Smooth muscle cell (in vitro differentiated cells): ENCODE measurements at regions not wholly inside any gene's neighbourhood (a gene's known extent, or its start where the extent isn't known, plus 50 kb on each side); places are given as distances from the start of the nearest gene placed in this dataset.

ENCODE experiments used
- DNase-seq: peaks from one replicate; lab custom pipeline; 2025; ENCODE audit not compliant: unreplicated experiment; lab: John Stamatoyannopoulos, UW
- H2AFZ ChIP-seq: fragments of 200-600 bp; sonication (generic); 2 replicates; pipeline ENCODE4 v1.6.0; 2016; ENCODE audit warnings: antibody characterized with exemption, low read depth, mild to moderate bottlenecking
- H3F3A ChIP-seq: fragments of 200-600 bp; sonication (generic); 2 replicates; pipeline ENCODE4 v1.6.0; 2017; ENCODE audit warnings: antibody characterized with exemption, low read depth
- H3K27ac ChIP-seq: fragments of 200-600 bp; sonication (generic); 2 replicates; pipeline ENCODE4 v1.5.1; 2016; ENCODE audit warnings: low read depth, mild to moderate bottlenecking
- H3K27me3 ChIP-seq: fragments of 200-600 bp; sonication (generic); 2 replicates; pipeline ENCODE4 v1.6.1; 2016; ENCODE audit warnings: low read depth, mild to moderate bottlenecking
- H3K36me3 ChIP-seq: fragments of 200-600 bp; sonication (generic); 2 replicates; pipeline ENCODE4 v1.5.1; 2016; ENCODE audit warnings: low read depth
- H3K4me1 ChIP-seq: fragments of 200-600 bp; sonication (generic); 2 replicates; pipeline ENCODE4 v1.5.1; 2016; ENCODE audit warnings: low read depth
- H3K4me2 ChIP-seq: fragments of 200-600 bp; sonication (generic); 2 replicates; pipeline ENCODE4 v1.6.0; 2016; ENCODE audit warnings: mild to moderate bottlenecking
- H3K4me3 ChIP-seq: fragments of 200-600 bp; sonication (generic); 2 replicates; pipeline ENCODE4 v1.5.1; 2016; ENCODE audit warnings: mild to moderate bottlenecking
- H3K79me2 ChIP-seq: fragments of 200-600 bp; sonication (generic); 2 replicates; pipeline ENCODE4 v1.6.0; 2016; ENCODE audit warnings: low read depth, mild to moderate bottlenecking
- H3K9ac ChIP-seq: fragments of 200-600 bp; sonication (generic); 2 replicates; pipeline ENCODE4 v1.6.0; 2016; ENCODE audit warnings: low read depth
- H3K9me3 ChIP-seq: fragments of 200-600 bp; sonication (generic); replicated peaks from 2 replicates; pipeline ENCODE4 v1.5.1; 2016; ENCODE audit warnings: low read depth
- H4K20me1 ChIP-seq: fragments of 200-600 bp; sonication (generic); 2 replicates; pipeline ENCODE4 v1.6.0; 2016; ENCODE audit warnings: low read depth
- CTCF ChIP-seq: fragments of 200-600 bp; sonication (generic); IDR thresholded peaks from 2 replicates; pipeline ENCODE4 v1.5.1; 2017; ENCODE audit warnings: borderline replicate concordance, mild to moderate bottlenecking, antibody characterized with exemption; ENCODE audit not compliant: insufficient read depth, poor library complexity, severe bottlenecking
- WGBS: methylation state at CpG from one replicate; pipeline ENCODE4 v1.1.7; 2016; ENCODE audit warnings: low lambda C conversion rate; 5-methylcytosine and 5-hydroxymethylcytosine counted together

DNA sequence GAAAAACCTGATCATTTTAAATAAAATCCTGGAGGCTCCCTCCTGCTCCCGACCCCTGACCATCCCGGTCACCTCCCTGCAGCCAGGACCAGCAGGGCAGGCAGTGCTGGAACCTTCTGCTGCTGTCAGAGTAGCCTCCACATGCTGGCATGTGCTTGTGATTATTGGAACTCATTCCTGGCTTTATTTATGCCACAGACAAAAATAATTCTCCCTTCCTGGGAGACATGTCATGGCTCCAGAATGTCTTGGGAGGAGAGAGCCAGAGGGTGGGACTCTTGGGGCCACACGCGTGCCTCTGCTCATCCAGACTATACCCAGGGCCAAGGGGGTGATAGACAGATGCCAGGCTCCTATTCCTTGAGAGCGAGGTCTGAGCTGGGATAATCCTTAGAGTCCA lies 183.6 kb upstream of the RAB4A start:
- Histone ChIP-seq H3K9ac (no peak overlapping the region), H3K79me2 (no peaks in the 10 kb centered on the region), H3K4me3 (no peak overlapping the region), H3K27me3 (no peaks in the 10 kb centered on the region), H3K4me2 (no peak overlapping the region), H3K36me3 (no peaks in the 10 kb centered on the region), H4K20me1 (no peaks in the 10 kb centered on the region), H3K27ac (no peak overlapping the region), H3F3A (peaks cover under 1% of the 10 kb centered on the region), H3K4me1 (peaks cover 5% of the 10 kb centered on the region), H2AFZ (no peak overlapping the region), H3K9me3 (no peaks in the 10 kb centered on the region)
- no peak for TF ChIP-seq CTCF
- 97% methylated on average over 5 of the region's 5 CpGs for WGBS
- no peak for DNase-seq

GRCh38 chr1:229087906-229088305 lies 183.0 kb upstream of the RAB4A start:
- no peak overlapping the region for H3K27ac ChIP-seq
- DNase-seq = no peak
- WGBS = 96% methylated on average over 14 of the region's 14 CpGs
- no peaks in the 10 kb centered on the region for H4K20me1 ChIP-seq
- TF ChIP-seq CTCF = no peak
- no peak overlapping the region for H3K4me3 ChIP-seq
- no peaks in the 10 kb centered on the region for H3K36me3 ChIP-seq
- no peaks in the 10 kb centered on the region for H3K9me3 ChIP-seq
- H2AFZ ChIP-seq = no peak overlapping the region
- no peaks in the 10 kb centered on the region for H3K27me3 ChIP-seq
- no peak overlapping the region for H3K9ac ChIP-seq
- H3K4me1 ChIP-seq = peaks cover 11% of the 10 kb centered on the region
- no peaks in the 10 kb centered on the region for H3K79me2 ChIP-seq
- H3F3A ChIP-seq = peaks cover 4% of the 10 kb centered on the region
- no peak overlapping the region for H3K4me2 ChIP-seq

- Histone ChIP-seq H3K27ac (no peak overlapping the region), H2AFZ (no peak overlapping the region), H3K4me2 (no peak overlapping the region), H4K20me1 (no peaks in the 10 kb centered on the region), H3K9ac (no peak overlapping the region), H3K79me2 (no peaks in the 10 kb centered on the region), H3K4me3 (no peak overlapping the region), H3K4me1 (peaks cover 17% of the 10 kb centered on the region), H3K9me3 (no peaks in the 10 kb centered on the region), H3K27me3 (no peaks in the 10 kb centered on the region), H3K36me3 (no peaks in the 10 kb centered on the region), H3F3A (peaks cover 5% of the 10 kb centered on the region)
- 97% methylated on average over 4 of the region's 4 CpGs for WGBS
- DNase-seq = no peak
- TF ChIP-seq CTCF = no peak
These were observed 182.2 kb upstream of the RAB4A start for GRCh38 chr1:229088711-229089110.

GRCh38 chr1:229089586-229090208 lies 181.2 kb upstream of the RAB4A start:
- H3K79me2 ChIP-seq = no peaks in the 10 kb centered on the region
- H3K4me3 ChIP-seq = no peak overlapping the region
- H3F3A ChIP-seq = peaks cover 13% of the 10 kb centered on the region
- H3K27me3 ChIP-seq = no peaks in the 10 kb centered on the region
- no peak overlapping the region for H3K9ac ChIP-seq
- 98% methylated on average over 4 of the region's 4 CpGs for WGBS
- H3K9me3 ChIP-seq = no peaks in the 10 kb centered on the region
- no peak for DNase-seq
- H2AFZ ChIP-seq = no peak overlapping the region
- no peak overlapping the region for H3K4me2 ChIP-seq
- no peaks in the 10 kb centered on the region for H4K20me1 ChIP-seq
- no peaks in the 10 kb centered on the region for H3K36me3 ChIP-seq
- TF ChIP-seq CTCF = no peak
- no peak overlapping the region for H3K27ac ChIP-seq
- H3K4me1 ChIP-seq = peaks cover 22% of the 10 kb centered on the region
